Thyroid gland (tissue), 4 donors: ENCODE measurements at regions not wholly inside any gene's neighbourhood (a gene's known extent, or its start where the extent isn't known, plus 50 kb on each side); places are given as distances from the start of the nearest gene placed in this dataset.

ENCODE experiments used
- CTCF ChIP-seq, 6 experiments: fragments of 200-600 bp in 3 of 6; fragments of 450-650 bp in 3 of 6; sonication (generic) in 3 of 6; IDR thresholded peaks; one replicate each; pipeline ENCODE4 v1.5.1; 2016 to 2019; ENCODE audit warnings: antibody characterized with exemption in 6 of 6, mild to moderate bottlenecking in 2 of 6, inconsistent platforms in 1 of 6, moderate library complexity in 1 of 6
- POLR2A ChIP-seq, 2 donors: fragments of 450-650 bp; IDR thresholded peaks; one replicate each; pipeline ENCODE4 v1.6.1; 2017; ENCODE audit warnings: antibody characterized with exemption in 2 of 2, mild to moderate bottlenecking in 2 of 2, moderate library complexity in 1 of 2

GRCh38 chrX:43525901-43526610, 130.0 kb upstream of the MAOA start:
- TF ChIP-seq CTCF (IDR thresholded peaks at IDR 0.05), result no peak
- no peak for TF ChIP-seq POLR2A (IDR thresholded peaks at IDR 0.05)
